Fibroblast of the conjunctiva (primary cell): ENCODE measurements at regions not wholly inside any gene's neighbourhood (a gene's known extent, or its start where the extent isn't known, plus 50 kb on each side); places are given as distances from the start of the nearest gene placed in this dataset.
A peak's percentile ranks its signal among the peaks of the same experiment; 100 is the strongest.
"Not testable (repeated sequence)": the region's sequence is repeated elsewhere in the genome, so short reads cannot be mapped to it uniquely, and the experiment has no call there.

Source experiments
- DNase-seq: peaks from one replicate; pipeline ENCODE4 v3.0.0-alpha.2; 2010; ENCODE audit warnings: low read depth

DNA sequence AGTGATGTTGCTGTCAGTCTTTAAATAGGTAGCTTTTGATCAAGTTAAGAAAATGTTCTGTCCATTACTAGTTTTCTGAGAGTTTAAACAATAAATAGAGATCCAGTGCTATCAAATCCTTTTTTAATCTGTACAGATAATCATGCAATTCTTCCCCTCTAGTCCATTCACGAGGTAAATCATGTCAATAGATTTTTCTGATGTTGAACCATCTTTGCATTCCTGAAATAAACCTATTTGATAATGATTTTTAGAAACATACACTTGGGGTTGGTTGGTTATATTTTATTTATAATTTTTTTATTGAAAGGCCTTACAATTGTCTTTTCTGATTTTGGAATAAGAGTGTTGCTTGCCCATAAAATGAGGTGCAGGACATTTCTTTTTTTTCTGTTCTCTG lies 95.0 kb downstream of the FAM53A start:
- no peak for DNase-seq

DNA sequence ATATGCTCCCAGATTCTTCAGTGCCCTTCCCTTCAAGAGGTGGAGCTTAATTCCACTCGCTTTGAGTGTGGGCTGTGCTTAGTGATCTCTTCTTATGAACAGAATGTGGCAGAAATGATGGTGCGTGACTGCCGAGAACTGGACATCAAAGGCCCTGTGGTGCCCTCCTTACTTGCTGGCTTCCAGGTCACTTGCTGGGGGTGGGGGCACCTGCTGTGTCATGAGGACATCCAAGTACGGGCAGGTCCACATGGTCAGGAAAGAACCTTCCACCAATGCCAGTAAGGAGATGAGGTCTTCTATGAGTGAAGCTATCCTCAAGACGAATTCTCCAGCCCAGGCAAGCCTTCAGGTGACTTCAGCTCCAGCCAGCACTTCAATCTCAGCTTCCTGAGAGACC lies 95.8 kb downstream of the FAM53A start:
- no peak for DNase-seq

- DNase-seq = no peak
Observed at GRCh38 chr4:1584498-1584897, 99.6 kb downstream of the FAM53A start.

DNA sequence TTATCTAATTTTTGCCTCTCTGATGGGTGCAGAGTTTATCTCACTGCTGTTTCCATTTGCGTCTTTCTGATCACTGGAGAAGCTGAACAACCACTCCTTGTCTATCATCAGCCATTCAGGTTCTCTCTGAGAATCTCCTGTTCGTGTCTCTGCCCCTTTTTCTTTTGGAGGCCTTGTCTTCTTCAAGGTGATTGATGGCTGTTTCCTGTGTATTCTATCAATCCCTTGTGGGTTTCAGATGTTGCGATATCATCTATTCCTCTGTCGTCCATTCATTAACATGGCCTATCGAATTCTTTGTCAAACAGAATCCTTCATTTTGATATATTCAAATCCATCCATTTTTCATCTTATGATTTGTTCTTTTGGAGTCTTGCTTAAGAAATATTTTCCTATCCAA lies 100.3 kb downstream of the FAM53A start:
- DNase-seq = no peak

- DNase-seq = no peak
Observed at GRCh38 chr4:1583051-1583785, 100.9 kb downstream of the FAM53A start.

DNA sequence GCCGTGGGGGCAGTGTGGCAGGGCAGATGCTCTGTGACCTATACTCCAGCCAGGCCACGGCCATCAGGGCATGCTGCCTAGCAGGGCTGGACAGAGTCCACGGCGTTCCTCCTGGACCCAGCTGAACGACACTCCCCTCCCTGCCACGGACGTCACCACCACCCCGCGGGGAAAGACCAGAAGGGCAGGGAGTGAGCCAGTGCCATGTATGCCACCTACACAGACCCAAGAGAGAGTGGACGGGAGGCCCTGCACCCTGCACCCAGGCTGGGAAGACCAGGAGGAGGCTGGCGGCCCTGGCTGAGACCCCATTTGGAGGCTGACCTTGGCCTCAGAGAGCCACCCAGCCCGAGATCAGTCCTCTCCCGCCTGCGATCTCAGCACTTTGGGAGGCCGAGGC lies 101.9 kb downstream of the FAM53A start:
- DNase-seq = no peak

GRCh38 chr4:1581164-1581894 lies 102.8 kb downstream of the FAM53A start:
- peak; percentile 86 for DNase-seq

DNA sequence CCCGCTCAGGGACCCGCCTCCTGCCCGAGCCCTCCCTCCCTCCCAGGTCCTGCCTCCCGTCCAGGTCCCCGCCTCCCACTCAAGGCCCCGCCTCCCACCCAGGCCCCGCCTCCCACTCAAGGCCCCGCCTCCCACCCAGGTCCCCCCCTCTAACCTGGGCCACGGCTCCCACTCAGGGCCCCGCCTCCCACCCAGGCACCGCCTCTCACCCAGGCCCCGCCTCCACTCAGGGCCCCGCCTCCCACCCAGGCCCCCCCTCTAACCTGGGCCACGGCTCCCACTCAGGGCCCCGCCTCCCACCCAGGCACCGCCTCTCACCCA lies 103.5 kb downstream of the FAM53A start:
- DNase-seq = not testable (repeated sequence)

DNA sequence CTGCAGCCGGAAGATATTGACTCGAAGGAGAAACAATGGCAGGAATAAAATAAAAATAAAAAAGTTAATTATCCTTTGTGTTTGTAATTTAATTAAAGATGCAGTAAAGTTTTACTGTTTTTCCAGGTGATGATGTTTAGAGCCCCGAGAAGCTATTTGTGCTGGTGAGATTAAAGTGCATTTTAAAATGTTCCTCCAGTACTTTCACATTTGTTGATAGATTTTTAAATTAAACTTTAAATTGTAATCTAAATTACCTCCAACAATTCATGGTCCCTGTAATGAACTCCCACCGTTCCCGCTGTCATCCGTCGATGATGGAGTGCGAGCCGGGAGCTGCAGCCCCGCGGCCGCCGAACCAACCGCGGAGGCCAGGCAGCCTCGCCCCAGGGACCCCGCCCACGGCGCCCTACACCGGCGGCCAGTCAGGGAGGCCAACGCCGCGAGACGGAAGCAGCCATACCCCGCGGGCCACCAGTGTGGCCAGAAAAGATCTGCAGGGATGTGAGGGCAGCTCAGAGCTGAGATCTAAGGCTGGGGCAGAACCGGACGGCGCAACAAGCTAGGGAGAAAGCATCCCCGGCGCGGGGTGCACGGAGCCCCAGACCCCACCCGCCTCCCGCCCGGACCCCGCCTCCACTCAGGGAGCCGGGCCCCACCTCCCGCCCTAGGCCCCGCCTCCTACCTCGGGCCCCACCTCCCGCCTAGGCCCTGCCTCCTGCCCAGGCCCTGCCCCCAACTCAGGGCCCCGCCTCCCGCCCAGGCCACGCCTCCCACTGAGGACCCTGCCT lies 104.0 kb downstream of the FAM53A start:
- peak; percentile 87 for DNase-seq

DNA sequence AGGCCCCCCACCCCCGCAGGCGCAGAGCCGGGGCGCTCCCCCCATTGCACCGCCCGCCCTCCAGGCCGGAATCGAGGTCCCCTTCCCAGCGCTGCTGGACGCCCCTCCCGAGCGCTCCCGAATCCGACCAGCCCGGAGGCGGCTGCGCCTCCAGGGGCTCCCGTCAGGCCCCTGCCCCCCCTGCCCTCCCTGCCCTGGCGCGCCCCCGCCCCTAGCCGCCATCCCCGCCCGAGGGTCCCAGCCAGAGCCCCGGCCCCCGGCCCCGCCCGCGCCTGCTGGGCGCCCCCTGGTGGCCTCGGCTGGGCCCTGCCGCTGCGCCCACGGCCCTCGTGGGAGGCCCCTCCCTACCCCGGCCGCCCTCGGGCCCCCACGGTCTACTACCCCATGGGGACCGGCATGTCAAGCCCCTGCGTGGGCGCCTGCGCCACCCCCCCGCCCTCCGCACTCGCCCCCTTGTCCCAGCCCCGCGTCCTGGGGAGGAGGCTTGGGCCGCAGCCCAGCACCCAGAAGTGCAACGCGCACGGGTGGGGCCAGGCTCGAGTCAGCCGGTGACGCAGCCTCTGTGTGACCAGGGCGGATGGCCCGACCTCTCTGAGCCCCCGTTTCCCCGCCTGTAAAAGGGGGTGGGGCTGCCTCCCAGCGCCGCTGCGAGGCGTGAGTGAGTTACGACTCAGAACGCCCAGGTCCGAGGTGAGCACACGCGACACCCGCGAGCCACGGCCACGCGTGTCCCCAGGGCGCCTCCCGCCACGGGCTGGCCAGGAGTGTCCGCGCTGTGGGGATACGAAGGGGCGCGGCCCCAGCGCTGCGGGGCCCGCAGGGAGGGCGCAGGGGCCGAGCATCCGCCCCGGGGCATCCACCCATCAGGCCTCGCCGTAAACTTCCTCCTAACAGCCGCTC lies 104.9 kb downstream of the FAM53A start:
- peak; percentile 53 for DNase-seq

DNA sequence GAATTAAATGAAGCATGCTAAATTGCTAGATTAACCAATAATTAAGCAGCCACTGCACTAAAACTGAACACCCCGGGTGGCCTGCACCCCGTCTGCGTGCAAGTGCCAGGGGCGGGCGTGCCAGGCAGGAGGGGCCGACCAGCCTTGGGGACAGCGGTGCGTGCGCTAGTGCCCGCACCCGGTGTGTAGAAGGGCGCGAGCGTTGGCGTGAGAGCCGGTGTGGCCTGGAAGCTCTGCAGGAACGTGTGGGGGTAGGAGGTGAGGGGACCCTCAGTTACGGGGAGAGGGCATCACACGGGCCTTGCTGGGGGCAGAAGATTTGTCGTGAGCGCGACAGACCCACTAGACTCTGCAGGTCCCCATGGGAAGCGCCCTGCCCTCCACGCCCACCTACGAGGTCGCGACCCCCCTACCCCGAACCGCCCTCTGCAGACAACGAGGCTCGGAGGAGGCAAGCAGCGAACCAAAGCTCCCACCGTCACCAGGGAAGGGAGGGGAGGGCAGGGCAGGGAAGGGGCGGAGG lies 105.8 kb downstream of the FAM53A start:
- DNase-seq = no peak

DNA sequence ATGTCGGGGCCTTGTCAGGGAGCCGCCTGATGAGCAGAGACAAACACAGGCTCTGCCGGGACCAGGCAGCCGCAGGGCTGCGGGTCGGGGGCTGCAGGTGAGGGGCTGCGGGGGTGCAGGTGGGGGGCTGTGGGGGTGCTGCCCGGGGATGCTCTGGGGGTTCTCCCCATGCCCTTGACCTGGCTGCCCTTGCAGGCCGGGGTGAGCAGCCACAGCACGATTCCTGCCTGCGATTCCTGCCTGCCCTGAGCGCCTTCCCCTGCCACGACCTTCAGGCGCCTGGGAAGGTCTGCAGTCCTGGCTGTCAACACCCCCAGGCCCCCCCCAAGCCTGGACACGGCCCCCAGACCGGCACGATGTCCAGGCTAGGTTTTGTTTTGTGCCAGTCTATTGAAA lies 106.3 kb downstream of the FAM53A start:
- no peak for DNase-seq

DNA sequence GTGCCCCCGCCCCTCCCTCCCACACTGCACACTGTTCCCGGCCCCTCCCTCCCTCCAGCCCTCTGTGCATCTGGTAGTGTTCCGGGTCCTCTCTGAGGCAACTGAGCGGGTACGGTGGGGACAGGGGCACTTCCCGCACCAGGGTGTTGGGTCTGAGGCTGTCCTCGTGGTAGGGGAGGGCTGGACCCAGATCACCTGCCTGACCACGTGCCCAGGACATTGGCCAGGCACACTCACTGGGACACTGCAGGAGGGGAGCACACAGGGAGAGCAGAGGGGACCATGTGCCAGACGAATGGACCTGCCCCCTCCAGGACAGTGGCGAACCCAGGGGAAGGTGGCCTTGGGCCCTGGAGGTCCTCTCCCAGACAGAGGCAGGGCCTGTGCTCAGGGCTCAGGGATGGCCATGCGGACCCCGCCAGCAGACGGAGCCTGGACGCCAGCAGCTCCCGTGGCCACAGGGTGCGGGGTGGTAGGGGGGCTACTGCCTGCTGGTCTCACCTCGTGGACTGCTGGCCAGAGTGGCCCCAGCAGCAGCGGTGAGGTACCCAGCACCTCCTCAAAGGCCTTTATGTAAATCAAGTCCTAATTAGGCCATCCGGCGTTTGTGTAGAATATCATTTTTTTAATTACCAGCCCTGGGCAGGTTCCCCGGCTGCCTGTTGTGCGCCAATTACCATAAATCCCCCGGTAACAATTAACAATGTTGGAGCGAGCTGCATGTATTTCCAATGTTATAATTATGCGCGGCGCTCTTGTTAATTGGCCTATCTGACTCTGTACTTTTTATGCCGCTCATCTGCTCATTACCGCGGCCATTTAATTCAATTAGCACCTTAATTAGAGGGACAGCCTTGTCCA lies 106.9 kb downstream of the FAM53A start:
- no peak for DNase-seq

GRCh38 chr4:1576304-1576960 lies 107.7 kb downstream of the FAM53A start:
- DNase-seq = no peak

- DNase-seq = no peak
Observed at GRCh38 chr4:1575418-1576303, 108.5 kb downstream of the FAM53A start.

DNA sequence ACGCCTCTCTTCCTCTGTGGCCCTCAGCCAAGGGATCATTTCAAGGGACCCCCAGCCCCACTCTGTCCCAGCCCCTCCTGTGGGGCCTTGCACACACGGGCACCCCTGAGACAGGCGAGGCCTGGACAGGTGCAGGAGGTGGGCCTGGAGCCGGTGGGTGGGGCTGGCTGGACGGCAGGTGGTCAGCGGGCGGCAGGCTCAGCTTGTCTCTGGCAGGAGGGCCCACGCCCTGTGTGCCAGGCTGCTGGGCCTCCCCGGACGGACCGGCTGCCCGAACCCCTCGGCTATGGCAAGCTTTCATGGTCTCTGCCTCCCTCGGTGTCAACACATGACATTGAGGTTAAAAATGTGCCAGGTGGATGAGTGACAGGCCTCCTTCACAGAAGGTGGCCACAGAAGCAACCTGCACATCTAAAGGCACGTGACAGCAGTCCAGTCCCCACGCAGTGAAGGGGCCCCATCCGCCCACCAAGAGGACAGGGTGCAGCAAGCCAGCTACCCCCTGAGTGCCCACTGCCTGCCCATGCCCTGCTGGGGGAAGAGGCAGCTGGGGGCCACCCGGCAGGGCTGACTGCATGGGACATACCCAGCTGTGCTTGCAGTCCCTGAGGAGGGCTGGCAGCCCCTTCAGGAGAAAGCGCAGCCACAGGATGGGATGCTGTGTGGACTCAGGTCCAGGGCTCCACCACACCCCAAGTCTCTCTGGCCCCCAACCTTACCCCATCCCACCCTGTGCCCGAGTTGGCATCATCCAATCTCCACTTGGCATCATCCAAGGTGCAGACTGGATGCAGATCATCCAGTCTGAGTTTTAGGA lies 109.3 kb downstream of the FAM53A start:
- no peak for DNase-seq

- DNase-seq = no peak
Observed at GRCh38 chr4:1573830-1574459, 110.2 kb downstream of the FAM53A start.
